ENCODE measurements at regions not wholly inside any gene's neighbourhood (a gene's known extent, or its start where the extent isn't known, plus 50 kb on each side); places are given as distances from the start of the nearest gene placed in this dataset.

DNA sequence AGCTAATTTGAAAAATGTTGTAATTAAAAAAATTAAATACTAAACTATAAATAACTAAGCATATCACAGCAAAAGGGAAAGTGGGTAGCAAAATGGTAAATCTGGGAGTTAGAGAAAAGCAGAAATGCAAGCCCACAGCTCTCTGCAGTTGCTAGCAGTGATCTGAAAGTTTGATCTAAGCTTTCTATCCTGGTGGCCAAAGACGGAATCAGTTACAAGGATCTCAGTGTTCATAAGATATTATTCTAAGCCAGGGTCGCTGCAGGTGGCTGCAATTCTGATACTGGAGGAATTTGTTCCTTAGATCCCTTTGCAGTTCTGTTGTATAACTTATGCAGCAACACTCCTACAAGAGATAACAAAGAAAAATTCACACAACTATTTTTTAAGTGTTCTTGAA is 363.7 kb downstream of the SETD4 start:
- TF ChIP-seq, protein P1, sequence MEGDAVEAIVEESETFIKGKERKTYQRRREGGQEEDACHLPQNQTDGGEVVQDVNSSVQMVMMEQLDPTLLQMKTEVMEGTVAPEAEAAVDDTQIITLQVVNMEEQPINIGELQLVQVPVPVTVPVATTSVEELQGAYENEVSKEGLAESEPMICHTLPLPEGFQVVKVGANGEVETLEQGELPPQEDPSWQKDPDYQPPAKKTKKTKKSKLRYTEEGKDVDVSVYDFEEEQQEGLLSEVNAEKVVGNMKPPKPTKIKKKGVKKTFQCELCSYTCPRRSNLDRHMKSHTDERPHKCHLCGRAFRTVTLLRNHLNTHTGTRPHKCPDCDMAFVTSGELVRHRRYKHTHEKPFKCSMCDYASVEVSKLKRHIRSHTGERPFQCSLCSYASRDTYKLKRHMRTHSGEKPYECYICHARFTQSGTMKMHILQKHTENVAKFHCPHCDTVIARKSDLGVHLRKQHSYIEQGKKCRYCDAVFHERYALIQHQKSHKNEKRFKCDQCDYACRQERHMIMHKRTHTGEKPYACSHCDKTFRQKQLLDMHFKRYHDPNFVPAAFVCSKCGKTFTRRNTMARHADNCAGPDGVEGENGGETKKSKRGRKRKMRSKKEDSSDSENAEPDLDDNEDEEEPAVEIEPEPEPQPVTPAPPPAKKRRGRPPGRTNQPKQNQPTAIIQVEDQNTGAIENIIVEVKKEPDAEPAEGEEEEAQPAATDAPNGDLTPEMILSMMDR (conservative IDR thresholded peaks at IDR 0.05; ENCODE audit: low read length), result no peak
- TF ChIP-seq EZH2phosphoT487 (IDR thresholded peaks at IDR 0.05; ENCODE audit: borderline replicate concordance, low read depth, low read length), result no peak

All from OCI-LY7 (cell line).